HG03442 (cell line): ENCODE measurements at regions not wholly inside any gene's neighbourhood (a gene's known extent, or its start where the extent isn't known, plus 50 kb on each side); places are given as distances from the start of the nearest gene placed in this dataset.
"Not testable (repeated sequence)": the region's sequence is repeated elsewhere in the genome, so short reads cannot be mapped to it uniquely, and the experiment has no call there.

Source experiments
- ATAC-seq: cut with Tn5 transposase; IDR thresholded peaks from one replicate; pipeline ENCODE4 v1.9.1; 2021; ENCODE audit warnings: mild to moderate bottlenecking, moderate library complexity; ENCODE audit not compliant: unreplicated experiment

DNA sequence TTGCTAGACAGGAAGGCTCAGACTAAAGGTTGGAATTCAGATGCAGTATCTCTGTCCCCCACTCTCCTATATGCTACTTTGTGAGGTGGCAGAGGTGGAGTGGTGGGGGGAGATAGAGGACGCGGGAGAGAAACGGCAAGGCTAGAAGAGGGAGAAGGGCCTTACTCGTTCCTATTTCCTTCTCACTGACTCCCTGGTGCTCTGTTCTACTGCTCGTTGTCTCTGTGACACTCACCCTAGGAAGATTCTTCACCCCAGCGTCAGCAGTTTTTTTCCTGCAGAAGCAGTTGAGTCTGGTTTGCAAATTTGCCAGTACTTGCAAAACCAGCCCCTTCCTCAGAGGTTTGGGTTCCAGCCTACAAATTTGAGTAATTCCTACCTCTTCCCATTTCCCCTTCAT is 801.1 kb upstream of the SLC35B3 start:
- ATAC-seq: no peak

GRCh38 chr6:9233686-9234085 is 798.3 kb upstream of the SLC35B3 start:
- no peak for ATAC-seq

- ATAC-seq: no peak
Observed at GRCh38 chr6:9233226-9233625, 797.9 kb upstream of the SLC35B3 start.

DNA sequence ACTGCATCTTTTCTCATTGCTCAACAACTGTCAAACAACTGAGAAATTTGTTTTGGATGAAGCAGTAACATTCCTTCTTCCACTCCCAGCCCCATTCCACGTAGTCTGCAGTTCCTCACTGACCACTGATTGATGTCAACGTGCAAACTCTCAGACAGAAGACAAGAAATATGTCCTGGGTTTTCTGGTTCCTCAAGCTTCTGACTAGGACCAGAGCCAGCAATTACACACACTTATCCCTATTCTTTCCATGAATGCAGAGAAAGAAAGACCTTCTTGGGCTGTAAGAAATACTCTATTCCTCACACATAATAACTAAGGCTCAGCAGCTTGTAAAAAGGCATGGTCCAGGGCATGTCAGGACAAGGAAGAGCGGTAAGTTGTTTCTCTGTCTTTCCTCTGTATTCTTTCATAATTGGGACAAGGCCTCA is 790.1 kb upstream of the SLC35B3 start:
- no peak for ATAC-seq

DNA sequence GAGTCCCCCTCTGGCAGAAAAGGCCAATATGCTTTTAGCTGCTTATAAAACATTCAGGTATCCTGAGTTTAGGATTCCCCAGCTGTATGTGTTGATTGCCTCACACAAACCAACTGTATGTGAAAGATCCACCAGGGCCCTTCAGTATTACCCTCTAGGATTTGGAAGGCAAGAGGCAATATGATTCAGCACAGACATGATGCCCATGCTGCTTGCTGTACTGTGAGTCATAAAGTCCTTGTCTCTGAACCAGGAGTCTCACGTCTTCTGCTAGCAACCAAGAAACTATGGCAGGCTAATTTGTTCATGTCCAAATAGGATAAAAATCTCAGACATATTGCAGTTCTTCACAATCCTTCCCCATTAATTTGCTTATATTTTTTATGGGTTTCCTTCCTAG is 789.2 kb upstream of the SLC35B3 start:
- ATAC-seq: no peak

DNA sequence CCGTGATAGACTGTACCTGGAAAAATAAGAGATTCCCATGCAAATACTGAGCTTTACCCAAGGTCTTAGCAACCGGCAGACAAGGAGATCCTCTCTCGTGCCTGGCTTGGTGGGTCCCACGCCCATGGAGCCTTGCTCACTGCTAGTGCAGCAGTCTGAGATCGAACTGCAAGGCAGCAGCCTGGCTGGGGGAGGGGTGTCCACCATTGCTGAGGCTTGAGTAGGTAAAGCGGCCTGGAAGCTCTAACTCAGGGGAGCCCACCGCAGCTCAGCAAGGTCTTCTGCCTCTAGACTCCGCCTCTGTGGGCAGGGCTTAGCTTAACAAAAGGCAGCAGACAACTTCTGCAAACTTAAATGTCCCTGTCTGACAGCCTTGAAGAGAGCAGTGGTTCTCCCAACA is 778.4 kb upstream of the SLC35B3 start:
- ATAC-seq: not testable (repeated sequence)

DNA sequence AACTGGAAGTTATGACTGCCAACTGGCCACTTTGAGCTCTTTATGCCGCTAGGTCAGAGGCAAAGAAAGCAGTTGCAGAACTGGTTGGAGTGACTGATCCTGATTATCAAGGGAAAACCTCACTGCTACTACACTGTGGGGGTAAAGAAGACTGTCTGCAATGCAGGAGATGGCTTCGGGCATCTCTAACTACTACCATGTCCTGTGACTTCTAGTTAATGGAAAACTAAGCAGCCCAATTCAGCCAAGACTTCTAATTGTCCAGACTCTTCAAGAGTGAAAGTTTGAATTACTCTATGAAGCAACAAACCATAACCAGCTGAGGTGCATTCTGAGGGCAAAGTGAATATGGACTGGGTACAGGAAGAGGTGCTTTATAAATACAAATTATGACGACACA is 773.6 kb upstream of the SLC35B3 start:
- ATAC-seq: no peak

DNA sequence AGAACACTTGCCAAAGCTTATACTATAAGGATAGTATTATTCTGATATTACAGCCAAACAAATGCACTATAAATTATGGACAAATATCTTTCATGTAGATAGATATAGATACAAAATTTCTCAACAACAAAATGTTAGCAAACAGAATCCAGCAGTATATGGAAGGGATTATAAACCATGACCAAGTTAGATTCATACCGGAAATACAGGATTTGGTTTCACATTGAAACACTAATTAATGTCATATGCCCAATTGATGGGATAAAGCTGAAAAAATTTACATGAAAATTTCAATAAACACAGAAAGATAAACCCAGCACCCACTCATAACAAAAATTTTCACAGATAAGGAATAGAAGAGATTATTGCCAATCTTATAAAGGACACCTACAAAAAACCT is 770.3 kb upstream of the SLC35B3 start:
- no peak for ATAC-seq

DNA sequence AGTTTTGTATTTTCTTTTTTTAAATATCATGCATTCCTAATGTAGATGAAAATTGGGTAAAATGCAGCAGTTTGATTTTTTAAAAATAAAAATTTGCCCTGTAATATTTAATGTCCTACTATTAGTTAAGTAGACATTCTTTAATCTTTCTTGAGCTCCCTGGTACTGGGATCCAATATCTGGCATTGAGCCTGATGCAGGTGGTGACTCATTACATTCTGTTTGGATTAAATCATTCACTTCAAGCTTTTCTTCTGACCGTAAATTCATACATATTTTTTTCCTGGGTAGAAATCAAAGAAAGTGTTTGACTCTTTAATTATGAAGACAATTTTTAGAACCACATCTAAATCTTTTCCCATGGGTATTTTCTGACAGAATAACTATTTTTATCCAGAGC is 768.8 kb upstream of the SLC35B3 start:
- ATAC-seq: no peak

GRCh38 chr6:9200712-9201111 is 765.4 kb upstream of the SLC35B3 start:
- ATAC-seq: no peak

GRCh38 chr6:9197726-9198125 is 762.4 kb upstream of the SLC35B3 start:
- no peak for ATAC-seq

DNA sequence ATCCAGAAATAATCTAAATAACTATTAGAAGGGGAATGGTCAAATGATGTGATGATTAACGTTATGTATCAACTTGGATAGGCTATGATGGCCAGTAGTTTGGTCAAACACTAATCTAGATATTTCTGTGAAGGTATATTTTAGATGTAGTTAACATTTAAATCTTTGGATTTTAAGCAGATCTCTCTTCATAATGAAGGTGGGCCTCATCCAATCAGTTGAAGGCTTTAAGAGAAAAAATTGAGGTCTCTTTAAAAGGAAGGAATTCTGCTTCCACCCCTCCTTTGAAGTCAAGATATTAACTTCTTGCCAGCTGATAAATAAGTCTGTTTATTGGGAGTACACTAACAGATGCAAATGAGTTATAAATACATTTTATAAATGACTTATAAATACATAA is 760.0 kb upstream of the SLC35B3 start:
- no peak for ATAC-seq

DNA sequence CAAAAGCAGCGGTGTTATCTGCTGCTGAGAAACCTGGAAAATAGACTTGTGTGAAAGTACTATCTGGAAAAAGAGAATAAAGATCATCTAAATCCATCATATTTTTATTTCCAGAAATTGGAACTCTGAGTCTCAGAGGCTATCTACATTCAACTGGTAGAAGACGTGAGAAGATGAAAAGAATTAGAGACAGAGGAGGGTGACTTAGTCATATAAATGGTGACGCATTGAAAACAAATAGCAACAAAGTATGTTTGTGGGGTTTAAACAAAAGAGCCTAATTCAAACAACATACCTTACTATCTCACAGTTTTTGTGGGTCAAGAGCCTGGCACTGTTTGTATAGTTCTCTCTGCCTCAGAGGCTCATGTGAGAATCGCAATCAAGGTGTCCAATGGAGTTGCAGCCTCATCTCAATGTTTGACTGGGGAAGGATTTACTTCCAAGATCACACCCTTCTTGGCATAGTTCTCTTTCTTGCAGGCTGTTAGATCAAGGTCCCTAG is 757.1 kb upstream of the SLC35B3 start:
- ATAC-seq: no peak

DNA sequence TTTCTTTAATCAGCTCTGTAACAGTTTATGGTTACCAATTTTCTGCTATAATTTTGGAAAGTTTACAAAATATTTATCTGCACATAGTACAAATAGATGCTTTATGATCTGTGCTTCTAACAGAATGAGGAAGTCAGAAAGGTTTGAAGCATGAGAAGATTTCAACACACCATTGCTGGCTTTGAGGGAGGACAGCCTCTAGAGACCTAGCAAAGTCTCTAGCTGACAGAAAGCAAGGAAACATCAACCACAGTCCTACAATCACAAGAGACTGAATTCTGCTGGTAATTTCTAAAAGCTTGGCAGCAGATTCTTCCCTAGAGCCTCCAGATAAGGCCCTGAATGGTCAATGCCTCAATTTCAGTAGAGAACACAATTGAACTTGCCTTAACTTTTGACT is 750.8 kb upstream of the SLC35B3 start:
- no peak for ATAC-seq

DNA sequence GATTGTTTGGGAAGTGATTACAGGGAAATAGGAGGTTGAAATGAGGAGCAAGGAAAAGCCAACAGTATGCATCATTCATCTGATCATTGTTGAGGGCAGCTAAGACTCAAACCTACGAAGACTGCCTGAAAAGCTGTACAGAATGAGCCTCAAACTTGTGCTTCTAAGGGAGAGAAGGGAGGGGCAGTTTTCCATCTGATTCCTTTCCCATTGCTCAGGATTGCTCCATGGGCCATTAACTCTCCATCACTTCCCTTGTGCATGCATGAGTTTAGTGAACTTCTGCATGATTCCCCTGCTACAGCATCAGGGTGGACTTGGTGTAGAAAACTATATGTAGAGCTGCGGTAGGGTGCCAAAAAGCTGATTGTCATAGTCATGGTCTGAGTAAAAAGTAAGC is 742.7 kb upstream of the SLC35B3 start:
- no peak for ATAC-seq

- no peak for ATAC-seq
Observed at GRCh38 chr6:9173229-9173628, 737.9 kb upstream of the SLC35B3 start.

- no peak for ATAC-seq
Observed at GRCh38 chr6:9172096-9172495, 736.8 kb upstream of the SLC35B3 start.

- no peak for ATAC-seq
Observed at GRCh38 chr6:9168669-9169068, 733.3 kb upstream of the SLC35B3 start.

DNA sequence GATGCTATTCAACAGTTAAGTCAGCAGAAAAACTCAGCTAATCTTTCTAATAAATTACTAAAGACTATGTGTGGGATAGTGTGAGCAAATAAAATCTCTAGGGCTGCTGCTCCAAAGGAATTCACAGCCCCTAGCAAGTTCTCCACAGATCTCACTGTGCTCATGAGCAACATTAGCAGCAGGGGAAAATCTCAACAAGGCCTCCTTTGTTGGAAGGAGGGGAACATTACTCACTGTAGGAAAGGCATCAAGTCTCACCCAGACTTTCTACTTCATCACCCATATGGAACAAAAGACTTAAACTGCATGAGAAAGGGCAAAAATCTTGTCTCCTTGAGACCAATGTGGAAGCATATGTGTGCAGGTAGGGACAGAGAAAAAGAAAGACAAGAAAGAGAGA is 726.4 kb upstream of the SLC35B3 start:
- no peak for ATAC-seq

GRCh38 chr6:9159051-9159450 is 723.7 kb upstream of the SLC35B3 start:
- ATAC-seq: no peak

DNA sequence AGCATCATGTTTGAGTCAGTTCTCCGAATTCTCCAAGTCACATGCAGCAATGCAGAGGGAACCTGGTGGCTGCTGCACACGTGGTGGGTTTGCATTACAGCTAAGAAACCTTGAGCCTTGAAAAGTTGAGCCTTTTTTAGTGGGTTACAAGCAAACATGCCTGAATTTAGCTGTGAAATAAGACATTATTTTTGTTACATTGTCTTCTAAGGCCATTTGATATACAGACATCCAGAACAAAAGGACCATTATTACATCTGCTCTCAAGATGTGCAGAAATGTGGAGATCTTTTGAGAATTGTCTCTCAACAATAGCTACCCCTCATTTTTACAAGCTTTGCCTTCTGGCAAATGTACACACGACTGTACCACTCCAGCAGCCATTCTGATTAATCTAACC is 720.5 kb upstream of the SLC35B3 start:
- ATAC-seq: no peak

DNA sequence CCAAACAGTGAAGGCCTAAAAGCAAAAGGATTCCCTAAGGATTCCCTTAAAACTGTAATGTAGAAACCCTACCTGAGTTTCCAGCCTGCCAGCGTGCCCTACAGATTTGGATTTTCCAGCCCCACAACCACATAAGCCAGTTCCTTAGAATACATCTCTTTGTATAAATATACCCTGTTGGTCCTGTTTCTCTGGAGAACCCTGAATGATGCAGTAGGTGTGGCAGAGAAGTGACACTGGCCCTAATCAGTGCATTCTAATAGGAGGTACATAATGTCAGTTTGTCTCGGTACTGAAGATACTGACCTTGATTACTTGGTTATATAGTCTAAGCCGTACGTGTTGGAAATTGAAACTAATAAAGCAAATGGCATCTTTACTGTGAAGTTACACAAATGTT is 707.8 kb upstream of the SLC35B3 start:
- ATAC-seq: no peak

DNA sequence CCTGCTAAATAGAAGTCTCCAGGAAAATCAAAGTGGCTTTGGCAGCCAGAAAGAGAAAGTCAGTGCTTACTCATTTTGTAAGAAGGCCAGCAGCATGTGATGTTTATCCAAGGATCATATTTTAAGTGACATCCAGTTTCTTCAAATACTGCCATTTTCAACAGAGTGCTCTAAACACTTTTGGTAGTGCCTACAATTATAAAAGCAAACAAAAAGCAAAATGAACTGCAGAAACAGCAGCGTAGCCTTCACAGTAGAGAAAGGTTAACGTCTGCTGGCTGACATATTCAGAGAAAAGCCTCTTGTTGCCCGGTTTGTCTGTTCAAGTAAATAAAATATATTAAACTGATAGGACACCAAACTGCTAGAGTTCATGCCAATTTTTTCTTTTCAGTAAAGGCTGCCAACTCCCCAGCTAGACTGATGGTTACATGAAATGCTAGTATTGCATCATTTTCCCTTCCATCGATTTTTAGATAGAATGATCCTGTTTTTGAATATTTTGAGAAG is 705.7 kb upstream of the SLC35B3 start:
- no peak for ATAC-seq

- ATAC-seq: no peak
Observed at GRCh38 chr6:9140172-9140571, 704.8 kb upstream of the SLC35B3 start.
